NT2/D1 (cell line): ENCODE measurements at regions not wholly inside any gene's neighbourhood (a gene's known extent, or its start where the extent isn't known, plus 50 kb on each side); places are given as distances from the start of the nearest gene placed in this dataset.

Experiments
- YY1 ChIP-seq: IDR thresholded peaks from 2 replicates; pipeline ENCODE4 v1.6.1; 2011; ENCODE audit not compliant: insufficient read length, insufficient read depth
- ZNF274 ChIP-seq: IDR thresholded peaks from 2 replicates; pipeline ENCODE4 v1.6.1; 2011; ENCODE audit warnings: mild to moderate bottlenecking, low read depth, low read length

GRCh38 chr9:134554373-134555093 is 87.1 kb upstream of the COL5A1 start:
- TF ChIP-seq ZNF274 (no peak), YY1 (no peak)
